EH (cell line): ENCODE measurements at regions not wholly inside any gene's neighbourhood (a gene's known extent, or its start where the extent isn't known, plus 50 kb on each side); places are given as distances from the start of the nearest gene placed in this dataset.

Source experiments
- DNase-seq: peaks from one replicate; pipeline ENCODE4 v3.0.0-alpha.2; 2015; ENCODE audit warnings: low read depth

DNA sequence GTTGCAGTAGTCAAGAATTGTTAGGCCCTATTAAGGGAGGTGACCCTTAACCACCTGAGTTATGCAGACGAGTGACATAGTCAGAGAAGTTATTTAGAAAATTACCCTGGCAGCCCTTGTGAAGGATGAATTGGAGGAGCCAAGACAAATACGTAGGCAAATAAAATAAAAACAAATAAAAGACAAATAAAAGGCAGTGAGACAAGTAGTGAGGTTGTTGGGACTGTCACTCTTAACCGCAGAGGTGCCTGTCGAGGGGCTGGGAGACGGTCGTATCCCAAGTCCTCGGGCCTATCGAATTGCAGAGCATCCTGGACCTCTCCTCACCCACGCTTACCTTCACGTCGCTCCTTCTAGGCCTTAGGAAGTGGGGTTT, 58.0 kb upstream of the ZC4H2 start:
- no peak for DNase-seq
